ENCODE measurements at regions not wholly inside any gene's neighbourhood (a gene's known extent, or its start where the extent isn't known, plus 50 kb on each side); places are given as distances from the start of the nearest gene placed in this dataset.

- DNase-seq = no peak
These were observed 153.6 kb upstream of the EDNRA start for GRCh38 chr4:147327322-147327721.

GRCh38 chr4:147328189-147328588, 152.7 kb upstream of the EDNRA start:
- no peak for DNase-seq

- no peak for DNase-seq
These were observed 152.0 kb upstream of the EDNRA start for GRCh38 chr4:147328756-147329446.

- DNase-seq = no peak
These were observed 148.8 kb upstream of the EDNRA start for GRCh38 chr4:147332091-147332490.

- DNase-seq = no peak
These were observed 146.4 kb upstream of the EDNRA start for GRCh38 chr4:147334478-147334877.

GRCh38 chr4:147335183-147335582, 145.7 kb upstream of the EDNRA start:
- no peak for DNase-seq

- DNase-seq = no peak
These were observed 144.6 kb upstream of the EDNRA start for GRCh38 chr4:147336252-147336651.

GRCh38 chr4:147339100-147339499, 141.8 kb upstream of the EDNRA start:
- DNase-seq = no peak

- DNase-seq = no peak
These were observed 140.8 kb upstream of the EDNRA start for GRCh38 chr4:147340111-147340510.

GRCh38 chr4:147340591-147341120, 140.2 kb upstream of the EDNRA start:
- no peak for DNase-seq

GRCh38 chr4:147343692-147344091, 137.2 kb upstream of the EDNRA start:
- no peak for DNase-seq

GRCh38 chr4:147345662-147346061, 135.2 kb upstream of the EDNRA start:
- no peak for DNase-seq

- DNase-seq = no peak
These were observed 133.7 kb upstream of the EDNRA start for GRCh38 chr4:147347217-147347616.

- DNase-seq = no peak
These were observed 131.7 kb upstream of the EDNRA start for GRCh38 chr4:147349193-147349592.

GRCh38 chr4:147351083-147351787, 129.7 kb upstream of the EDNRA start:
- no peak for DNase-seq

GRCh38 chr4:147354237-147354636, 126.7 kb upstream of the EDNRA start:
- DNase-seq = no peak

GRCh38 chr4:147355032-147355656, 125.8 kb upstream of the EDNRA start:
- DNase-seq = no peak

GRCh38 chr4:147355847-147356246, 125.0 kb upstream of the EDNRA start:
- no peak for DNase-seq

- no peak for DNase-seq
These were observed 120.6 kb upstream of the EDNRA start for GRCh38 chr4:147360301-147360700.

GRCh38 chr4:147361726-147362125, 119.2 kb upstream of the EDNRA start:
- no peak for DNase-seq

GRCh38 chr4:147362938-147363337, 118.0 kb upstream of the EDNRA start:
- no peak for DNase-seq

GRCh38 chr4:147363514-147363913, 117.4 kb upstream of the EDNRA start:
- DNase-seq = no peak

GRCh38 chr4:147365396-147365795, 115.5 kb upstream of the EDNRA start:
- DNase-seq = no peak

- DNase-seq = no peak
These were observed 114.7 kb upstream of the EDNRA start for GRCh38 chr4:147366164-147366563.

Data from hippocampal formation (tissue), 2 donors.